Progenitor cell of endocrine pancreas (in vitro differentiated cells): ENCODE measurements at regions not wholly inside any gene's neighbourhood (a gene's known extent, or its start where the extent isn't known, plus 50 kb on each side); places are given as distances from the start of the nearest gene placed in this dataset.

Experiments
- DNase-seq: peaks from one replicate; pipeline ENCODE4 v3.0.0; 2021; ENCODE audit warnings: low spot score; ENCODE audit not compliant: unreplicated experiment
- H3K27ac Mint-ChIP-seq: 2 replicates; pipeline ENCODE4 v1.8.0; 2021; ENCODE audit warnings: mild to moderate bottlenecking, moderate library complexity, mixed read lengths
- H3K27me3 Mint-ChIP-seq: 2 replicates; pipeline ENCODE4 v1.8.0; 2021; ENCODE audit warnings: mixed read lengths
- H3K36me3 Mint-ChIP-seq: 2 replicates; pipeline ENCODE4 v1.8.0; 2022; ENCODE audit warnings: mixed read lengths; ENCODE audit not compliant: insufficient read depth
- H3K4me1 Mint-ChIP-seq: 2 replicates; pipeline ENCODE4 v1.8.0; 2021; ENCODE audit warnings: low read depth, mixed read lengths
- H3K4me3 Mint-ChIP-seq: 2 replicates; pipeline ENCODE4 v1.8.0; 2021; ENCODE audit warnings: low read depth, mild to moderate bottlenecking, moderate library complexity, mixed read lengths
- H3K9me3 Mint-ChIP-seq: 2 replicates; pipeline ENCODE4 v1.8.0; 2021; ENCODE audit warnings: low read depth, mixed read lengths
- TF ChIP-seq, protein P1 (sequence below): fragments of 200-600 bp; sonication (generic); IDR thresholded peaks from one replicate; pipeline ENCODE4 v1.5.0; 2021; ENCODE audit warnings: antibody characterized with exemption, mild to moderate bottlenecking; ENCODE audit not compliant: unreplicated experiment

DNA sequence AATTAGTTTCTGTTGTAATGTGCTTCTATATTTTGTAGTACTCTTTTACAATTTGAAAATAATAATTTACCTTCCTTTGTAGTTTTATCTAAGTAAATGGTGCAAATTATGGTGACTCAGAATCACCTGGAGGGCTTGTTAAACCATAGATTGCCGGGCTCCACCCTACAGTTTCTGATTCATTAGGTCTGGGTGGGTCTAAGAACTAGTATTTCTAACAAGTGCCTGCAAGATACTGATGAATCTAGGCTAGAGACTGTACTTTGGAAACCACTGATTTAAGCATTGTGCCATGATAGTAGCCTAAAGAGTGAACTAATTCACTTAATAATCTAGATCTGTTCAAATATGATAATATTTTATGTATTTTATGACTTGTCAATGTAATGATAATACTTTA, 437.4 kb upstream of the SPRY2 start:
- Mint-ChIP-seq H3K9me3 (no peaks in the 10 kb centered on the region), H3K27me3 (no peaks in the 10 kb centered on the region), H3K4me1 (peaks cover 5% of the 10 kb centered on the region), H3K36me3 (no peaks in the 10 kb centered on the region), H3K4me3 (no peak overlapping the region), H3K27ac (no peak overlapping the region)
- TF ChIP-seq, protein P1, sequence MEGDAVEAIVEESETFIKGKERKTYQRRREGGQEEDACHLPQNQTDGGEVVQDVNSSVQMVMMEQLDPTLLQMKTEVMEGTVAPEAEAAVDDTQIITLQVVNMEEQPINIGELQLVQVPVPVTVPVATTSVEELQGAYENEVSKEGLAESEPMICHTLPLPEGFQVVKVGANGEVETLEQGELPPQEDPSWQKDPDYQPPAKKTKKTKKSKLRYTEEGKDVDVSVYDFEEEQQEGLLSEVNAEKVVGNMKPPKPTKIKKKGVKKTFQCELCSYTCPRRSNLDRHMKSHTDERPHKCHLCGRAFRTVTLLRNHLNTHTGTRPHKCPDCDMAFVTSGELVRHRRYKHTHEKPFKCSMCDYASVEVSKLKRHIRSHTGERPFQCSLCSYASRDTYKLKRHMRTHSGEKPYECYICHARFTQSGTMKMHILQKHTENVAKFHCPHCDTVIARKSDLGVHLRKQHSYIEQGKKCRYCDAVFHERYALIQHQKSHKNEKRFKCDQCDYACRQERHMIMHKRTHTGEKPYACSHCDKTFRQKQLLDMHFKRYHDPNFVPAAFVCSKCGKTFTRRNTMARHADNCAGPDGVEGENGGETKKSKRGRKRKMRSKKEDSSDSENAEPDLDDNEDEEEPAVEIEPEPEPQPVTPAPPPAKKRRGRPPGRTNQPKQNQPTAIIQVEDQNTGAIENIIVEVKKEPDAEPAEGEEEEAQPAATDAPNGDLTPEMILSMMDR: no peak
- no peak for DNase-seq

GRCh38 chr13:80757694-80758093, 416.8 kb upstream of the SPRY2 start:
- TF ChIP-seq, protein P1: no peak
- Mint-ChIP-seq H3K9me3 (no peaks in the 10 kb centered on the region), H3K27ac (no peak overlapping the region), H3K4me3 (no peak overlapping the region), H3K27me3 (no peaks in the 10 kb centered on the region), H3K36me3 (no peaks in the 10 kb centered on the region), H3K4me1 (no peaks in the 10 kb centered on the region)
- DNase-seq: no peak

- peaks cover 4% of the 10 kb centered on the region for H3K9me3 Mint-ChIP-seq
- no peak for DNase-seq
- H3K27ac Mint-ChIP-seq: no peak overlapping the region
- H3K36me3 Mint-ChIP-seq: no peaks in the 10 kb centered on the region
- no peaks in the 10 kb centered on the region for H3K4me1 Mint-ChIP-seq
- no peak overlapping the region for H3K4me3 Mint-ChIP-seq
- H3K27me3 Mint-ChIP-seq: no peaks in the 10 kb centered on the region
- TF ChIP-seq, protein P1: no peak
Measured at GRCh38 chr13:80755910-80756309, 415.0 kb upstream of the SPRY2 start.

DNA sequence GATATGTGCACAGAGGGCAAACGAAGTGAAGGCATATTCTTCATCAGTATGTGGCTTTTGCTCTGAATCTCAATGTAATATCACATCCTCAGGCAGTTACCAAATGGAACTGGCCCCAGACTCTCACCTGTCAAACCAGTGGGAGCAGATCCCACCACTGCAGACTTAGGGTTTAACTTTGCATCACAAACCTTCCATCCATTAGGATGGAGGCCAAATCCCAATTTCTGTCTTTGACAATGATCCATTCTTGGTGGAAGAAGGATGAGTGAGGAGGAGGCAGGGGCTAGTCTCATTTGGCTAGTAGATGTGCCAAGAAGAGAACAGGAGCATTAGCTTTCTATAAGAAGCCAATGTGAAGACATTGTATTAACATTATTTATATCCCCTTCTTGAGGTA, 413.5 kb upstream of the SPRY2 start:
- no peak overlapping the region for H3K4me3 Mint-ChIP-seq
- H3K27me3 Mint-ChIP-seq: no peaks in the 10 kb centered on the region
- H3K9me3 Mint-ChIP-seq: peaks cover 4% of the 10 kb centered on the region
- H3K36me3 Mint-ChIP-seq: no peaks in the 10 kb centered on the region
- TF ChIP-seq, protein P1: no peak
- H3K4me1 Mint-ChIP-seq: no peaks in the 10 kb centered on the region
- no peak for DNase-seq
- H3K27ac Mint-ChIP-seq: no peak overlapping the region

DNA sequence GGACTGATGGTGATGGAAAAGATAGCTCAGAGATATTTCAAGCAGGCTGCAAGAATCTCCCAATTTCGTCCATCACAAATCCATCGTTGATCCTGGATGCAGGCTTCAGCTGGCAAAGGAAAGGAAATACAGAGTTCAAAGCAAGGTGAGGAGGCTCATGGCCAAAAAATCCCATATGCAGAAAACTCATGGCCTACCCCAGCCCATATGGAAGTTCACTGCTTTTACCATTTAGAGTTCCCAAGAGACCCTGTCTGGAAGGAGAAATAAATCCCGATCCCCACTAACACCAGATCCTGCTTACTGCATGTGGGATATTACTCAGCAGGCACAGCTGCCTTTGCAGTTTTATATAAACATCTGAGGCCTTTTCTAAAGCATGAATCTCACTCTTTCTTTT, 412.9 kb upstream of the SPRY2 start:
- DNase-seq: no peak
- no peaks in the 10 kb centered on the region for H3K36me3 Mint-ChIP-seq
- TF ChIP-seq, protein P1: no peak
- H3K4me3 Mint-ChIP-seq: no peak overlapping the region
- no peaks in the 10 kb centered on the region for H3K27me3 Mint-ChIP-seq
- no peak overlapping the region for H3K27ac Mint-ChIP-seq
- H3K9me3 Mint-ChIP-seq: peaks cover 4% of the 10 kb centered on the region
- no peaks in the 10 kb centered on the region for H3K4me1 Mint-ChIP-seq
